K562 (cell line): ENCODE measurements at regions not wholly inside any gene's neighbourhood (a gene's known extent, or its start where the extent isn't known, plus 50 kb on each side); places are given as distances from the start of the nearest gene placed in this dataset.

Experiments
- ARID1B ChIP-seq: fragments of 450-650 bp; IDR thresholded peaks from 2 replicates; pipeline ENCODE4 v1.6.1; 2016; ENCODE audit warnings: antibody characterized with exemption, mild to moderate bottlenecking, inconsistent platforms
- CTCF ChIP-seq, 3 experiments: IDR thresholded peaks in 2 of 3; conservative IDR thresholded peaks in 1 of 3; 2 replicates each; pipeline ENCODE4 v1.5.1; 2011 to 2012; ENCODE audit warnings: low read length in 3 of 3, mild to moderate bottlenecking in 3 of 3, control low read depth in 2 of 3, improper control_type of control experiment in 1 of 3, inconsistent platforms in 1 of 3, low read depth in 1 of 3, mixed read lengths in 1 of 3, moderate library complexity in 1 of 3; ENCODE audit not compliant: insufficient read depth in 2 of 3
- DEAF1 ChIP-seq: fragments of 450-650 bp; formaldehyde crosslinking; IDR thresholded peaks from 2 replicates; pipeline ENCODE4 v1.4.0; 2020; ENCODE audit warnings: mild to moderate bottlenecking, moderate library complexity
- TAF1 ChIP-seq: IDR thresholded peaks from 2 replicates; pipeline ENCODE4 v1.6.1; 2011; ENCODE audit warnings: mild to moderate bottlenecking, low read length, moderate library complexity; ENCODE audit not compliant: insufficient read depth, control insufficient read depth, severe bottlenecking; ENCODE audit errors: extremely low read depth
- ZBTB11 ChIP-seq, 3 experiments: fragments of 200-800 bp in 1 of 3; fragments of 250-450 bp in 1 of 3; fragments of 450-650 bp in 1 of 3; sonication (Bioruptor Pico) in 1 of 3; sonication (Bioruptor generic) in 1 of 3; formaldehyde crosslinking in 1 of 3; IDR thresholded peaks; 2 replicates each; pipeline versions ENCODE4 v1.6.1 to v1.8.0; 2016 to 2022; ENCODE audit warnings: mild to moderate bottlenecking in 2 of 3, missing genetic modification characterization in 2 of 3, missing compliant biosample characterization in 1 of 3, moderate library complexity in 1 of 3

- no peak for TF ChIP-seq CTCF (IDR thresholded peaks at IDR 0.05 in 2 of 3, conservative IDR thresholded peaks at IDR 0.05 in 1 of 3; ENCODE audit: insufficient read depth in 2 of 3, low read depth in 1 of 3, low read length in 3 of 3)
- no peak for TF ChIP-seq ZBTB11 (CRISPR knock-in tag; IDR thresholded peaks at IDR 0.05)
- no peak for TF ChIP-seq DEAF1 (CRISPR knock-in tag)
- no peak for TF ChIP-seq TAF1
- TF ChIP-seq ARID1B, result no peak
Measured at GRCh38 chr21:43328185-43328957, 98.6 kb downstream of the SIK1 start.
